ENCODE measurements at regions not wholly inside any gene's neighbourhood (a gene's known extent, or its start where the extent isn't known, plus 50 kb on each side); places are given as distances from the start of the nearest gene placed in this dataset.

DNA sequence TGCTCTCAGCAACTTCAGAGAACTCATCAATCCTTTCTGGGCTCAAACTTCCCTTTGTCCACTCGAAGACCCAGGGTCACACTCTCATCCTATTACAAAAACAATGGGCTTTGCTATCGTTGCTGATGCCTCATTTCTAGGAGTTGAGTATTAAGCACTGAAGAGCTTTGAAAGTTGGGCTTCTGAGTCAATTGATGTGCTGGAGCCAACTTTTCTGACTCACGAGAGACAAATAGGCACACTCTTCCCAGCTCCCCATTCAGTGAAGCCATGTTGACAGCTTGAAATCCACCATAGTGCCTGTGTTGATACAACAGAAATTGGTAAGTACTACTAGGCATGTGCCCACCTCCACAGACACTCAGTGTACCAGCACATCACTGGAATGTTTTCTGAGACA, 97.5 kb upstream of the PRSS58 start:
- ChIA-PET CTCF (interaction anchor here (1.2 to 3.8 kb wide), 4 partner anchors 9 to 53 kb away, joined by 3 to 18 read pairs (median 7); no protein-coding TSS in a partner anchor), POLR2A (no interaction called here)
- TF ChIP-seq, protein P1, sequence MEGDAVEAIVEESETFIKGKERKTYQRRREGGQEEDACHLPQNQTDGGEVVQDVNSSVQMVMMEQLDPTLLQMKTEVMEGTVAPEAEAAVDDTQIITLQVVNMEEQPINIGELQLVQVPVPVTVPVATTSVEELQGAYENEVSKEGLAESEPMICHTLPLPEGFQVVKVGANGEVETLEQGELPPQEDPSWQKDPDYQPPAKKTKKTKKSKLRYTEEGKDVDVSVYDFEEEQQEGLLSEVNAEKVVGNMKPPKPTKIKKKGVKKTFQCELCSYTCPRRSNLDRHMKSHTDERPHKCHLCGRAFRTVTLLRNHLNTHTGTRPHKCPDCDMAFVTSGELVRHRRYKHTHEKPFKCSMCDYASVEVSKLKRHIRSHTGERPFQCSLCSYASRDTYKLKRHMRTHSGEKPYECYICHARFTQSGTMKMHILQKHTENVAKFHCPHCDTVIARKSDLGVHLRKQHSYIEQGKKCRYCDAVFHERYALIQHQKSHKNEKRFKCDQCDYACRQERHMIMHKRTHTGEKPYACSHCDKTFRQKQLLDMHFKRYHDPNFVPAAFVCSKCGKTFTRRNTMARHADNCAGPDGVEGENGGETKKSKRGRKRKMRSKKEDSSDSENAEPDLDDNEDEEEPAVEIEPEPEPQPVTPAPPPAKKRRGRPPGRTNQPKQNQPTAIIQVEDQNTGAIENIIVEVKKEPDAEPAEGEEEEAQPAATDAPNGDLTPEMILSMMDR (IDR thresholded peaks at IDR 0.05; ENCODE audit: control extremely low read depth, extremely low read depth, low read depth, missing control alignments), result no peak
- no peak for DNase-seq (ENCODE audit: extremely low spot score)

GRCh38 chr7:142353147-142354060, 95.5 kb upstream of the PRSS58 start:
- TF ChIP-seq, protein P1 (IDR thresholded peaks at IDR 0.05; ENCODE audit: control extremely low read depth, extremely low read depth, low read depth, missing control alignments), result no peak
- ChIA-PET CTCF (interaction anchor here (1.1 to 2.8 kb wide), 4 partner anchors 32 to 205 kb away, joined by 3 to 9 read pairs (median 3); no protein-coding TSS in a partner anchor), POLR2A (no interaction called here)
- no peak for DNase-seq (ENCODE audit: extremely low spot score)

DNA sequence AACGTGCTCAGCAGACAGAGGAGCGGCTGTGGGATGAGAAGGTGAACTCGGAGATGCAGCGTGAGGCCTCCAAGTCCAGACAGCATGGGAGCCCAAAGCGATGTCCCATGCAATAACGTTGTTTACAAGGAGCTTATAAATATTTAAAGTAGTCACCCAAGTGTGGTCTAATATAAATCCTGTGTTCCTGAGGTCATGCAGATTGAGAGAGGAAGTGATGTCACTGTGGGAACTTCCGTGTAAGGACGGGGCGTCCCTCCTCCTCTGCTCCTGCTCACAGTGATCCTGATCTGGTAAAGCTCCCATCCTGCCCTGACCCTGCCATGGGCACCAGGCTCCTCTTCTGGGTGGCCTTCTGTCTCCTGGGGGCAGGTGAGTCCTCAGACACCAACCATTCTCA, 94.7 kb upstream of the PRSS58 start:
- TF ChIP-seq, protein P1 (IDR thresholded peaks at IDR 0.05; ENCODE audit: control extremely low read depth, extremely low read depth, low read depth, missing control alignments), result no peak
- ChIA-PET POLR2A (no interaction called here), CTCF (interaction anchor here (1.1 to 2.8 kb wide), 5 partner anchors 10 to 205 kb away, joined by 3 to 10 read pairs (median 3); no protein-coding TSS in a partner anchor)
- no peak for DNase-seq (ENCODE audit: extremely low spot score)

DNA sequence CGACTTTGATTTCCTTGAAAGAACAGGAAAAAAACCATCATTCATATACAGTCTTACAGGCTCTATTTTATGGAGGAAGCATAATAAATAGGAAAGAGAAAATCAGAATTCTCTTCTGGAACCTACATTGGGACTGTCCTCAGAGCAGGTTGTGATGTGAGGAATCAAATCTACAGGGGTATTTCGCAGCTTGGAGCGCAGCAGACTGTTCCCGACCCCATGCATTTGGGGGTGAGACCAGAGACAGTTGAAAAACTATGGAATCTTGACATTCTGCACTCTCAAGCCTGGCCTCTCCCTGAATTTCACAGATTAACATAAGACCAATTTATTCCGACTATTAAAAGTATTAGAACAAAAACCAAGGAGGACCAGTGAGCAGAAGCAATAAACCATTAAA, 93.3 kb upstream of the PRSS58 start:
- POLR2A ChIA-PET, result no interaction called here
- DNase-seq (ENCODE audit: extremely low spot score), result no peak
- TF ChIP-seq, protein P1 (IDR thresholded peaks at IDR 0.05; ENCODE audit: control extremely low read depth, extremely low read depth, low read depth, missing control alignments), result no peak
- CTCF ChIA-PET, result interaction anchor here (0.6 to 2.8 kb wide), 12 partner anchors 8 to 184 kb away, joined by 3 to 10 read pairs (median 4); no protein-coding TSS in a partner anchor

DNA sequence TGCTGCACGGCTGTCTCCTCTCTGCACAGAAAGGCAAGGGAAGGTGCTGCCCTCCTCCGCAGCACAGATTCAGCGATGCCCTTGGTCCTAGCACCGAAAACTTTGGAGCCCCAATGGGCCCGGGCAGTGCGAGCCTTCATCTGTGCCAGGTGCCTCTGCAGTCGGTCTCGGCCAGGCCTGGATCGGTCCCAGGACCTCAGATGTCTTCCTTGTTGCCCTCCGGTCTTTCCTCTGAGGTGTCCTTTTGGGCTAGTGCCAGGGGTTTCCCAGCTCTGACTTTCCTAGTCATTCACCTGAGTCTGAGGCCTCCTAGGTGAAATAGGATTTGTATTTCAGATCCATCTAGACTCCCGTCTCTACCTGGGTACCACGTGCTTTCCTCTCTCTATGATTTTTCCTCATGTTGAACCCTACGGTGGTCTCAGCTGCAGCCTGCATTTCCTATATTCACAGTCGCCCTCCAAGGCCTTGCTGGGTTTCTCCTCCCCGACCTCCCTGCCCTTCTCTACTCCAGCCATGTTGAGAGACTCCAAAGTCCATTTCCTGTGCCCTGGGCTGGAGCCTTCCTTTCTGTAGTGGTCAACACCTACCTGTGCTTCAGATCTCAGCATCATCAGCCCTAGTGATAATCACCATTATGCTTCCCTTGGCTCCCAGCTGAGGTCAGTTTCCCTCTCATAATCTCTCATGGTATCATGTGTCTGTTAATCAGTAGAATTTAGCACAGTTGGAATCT, 92.0 kb upstream of the PRSS58 start:
- TF ChIP-seq, protein P1 (IDR thresholded peaks at IDR 0.05; ENCODE audit: control extremely low read depth, extremely low read depth, low read depth, missing control alignments), result no peak
- CTCF ChIA-PET, result interaction anchor here (1.0 to 2.8 kb wide), 7 partner anchors 10 to 865 kb away, joined by 3 to 9 read pairs (median 3); no protein-coding TSS in a partner anchor
- POLR2A ChIA-PET, result no interaction called here
- no peak for DNase-seq (ENCODE audit: extremely low spot score)

DNA sequence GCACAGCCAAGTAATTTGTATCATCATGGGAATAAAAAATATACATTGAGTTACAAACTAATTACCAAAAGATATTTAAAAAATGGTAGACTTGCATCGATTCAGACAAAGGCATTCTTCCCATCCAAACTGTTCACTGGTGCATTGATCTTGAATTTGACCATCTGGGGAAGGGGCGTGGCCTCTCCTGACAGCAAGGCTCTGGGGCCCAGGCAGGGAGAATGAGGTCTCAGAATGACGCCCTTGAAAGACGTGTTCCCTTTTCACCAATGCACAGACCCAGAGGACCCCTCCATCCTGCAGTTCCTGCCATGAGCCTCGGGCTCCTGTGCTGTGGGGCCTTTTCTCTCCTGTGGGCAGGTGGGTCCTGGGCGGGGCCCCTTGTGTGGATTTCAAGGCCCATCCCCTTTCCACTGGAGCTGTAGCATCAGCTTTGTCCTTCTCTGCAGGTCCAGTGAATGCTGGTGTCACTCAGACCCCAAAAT, 91.1 kb upstream of the PRSS58 start:
- TF ChIP-seq, protein P1 (IDR thresholded peaks at IDR 0.05; ENCODE audit: control extremely low read depth, extremely low read depth, low read depth, missing control alignments), result no peak
- no peak for DNase-seq (ENCODE audit: extremely low spot score)
- ChIA-PET POLR2A (no interaction called here), CTCF (interaction anchor here (0.8 to 1.6 kb wide), 2 partner anchors 8 to 45 kb away, joined by 3 read pairs; no protein-coding TSS in a partner anchor)
